Cardiac fibroblast (primary cell): ENCODE measurements at regions not wholly inside any gene's neighbourhood (a gene's known extent, or its start where the extent isn't known, plus 50 kb on each side); places are given as distances from the start of the nearest gene placed in this dataset.

Experiments
- DNase-seq, 2 donors: peaks; one replicate each; pipeline versions ENCODE4 v3.0.0 to v3.0.0-alpha.2; 2010; ENCODE audit warnings: low read depth in 2 of 2
- H3K4me3 ChIP-seq, 2 donors: replicated peaks in 1 of 2; 1 replicate in 1 of 2; 2 replicates in 1 of 2; pipeline ENCODE4 v1.5.1; 2011; ENCODE audit warnings: low read depth in 2 of 2, low read length in 2 of 2, mild to moderate bottlenecking in 2 of 2, moderate library complexity in 1 of 2
- TF ChIP-seq, protein P1 (sequence below): IDR thresholded peaks from one replicate; pipeline ENCODE4 v1.5.1; 2011; ENCODE audit warnings: low read depth, mild to moderate bottlenecking, low read length, inconsistent platforms

DNA sequence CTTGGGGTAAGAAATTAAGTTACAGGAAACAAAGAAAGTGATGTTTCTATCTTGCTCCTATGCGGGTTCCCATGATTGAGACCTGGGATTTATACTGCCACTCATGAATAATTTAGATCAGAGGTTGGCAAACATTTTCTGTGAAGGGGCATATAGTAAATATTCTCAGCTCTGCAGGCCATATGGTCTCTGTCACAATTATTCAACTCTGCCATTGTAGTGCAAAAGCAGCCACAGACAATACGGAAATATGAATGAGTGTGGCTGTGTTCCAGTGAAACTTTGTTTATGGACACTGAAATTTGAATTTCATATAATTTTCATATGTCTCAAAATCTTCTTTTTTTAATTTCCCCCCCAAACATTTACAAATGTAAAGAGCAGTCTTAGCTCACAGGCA, 127.2 kb downstream of the FOXD2 start:
- TF ChIP-seq, protein P1, sequence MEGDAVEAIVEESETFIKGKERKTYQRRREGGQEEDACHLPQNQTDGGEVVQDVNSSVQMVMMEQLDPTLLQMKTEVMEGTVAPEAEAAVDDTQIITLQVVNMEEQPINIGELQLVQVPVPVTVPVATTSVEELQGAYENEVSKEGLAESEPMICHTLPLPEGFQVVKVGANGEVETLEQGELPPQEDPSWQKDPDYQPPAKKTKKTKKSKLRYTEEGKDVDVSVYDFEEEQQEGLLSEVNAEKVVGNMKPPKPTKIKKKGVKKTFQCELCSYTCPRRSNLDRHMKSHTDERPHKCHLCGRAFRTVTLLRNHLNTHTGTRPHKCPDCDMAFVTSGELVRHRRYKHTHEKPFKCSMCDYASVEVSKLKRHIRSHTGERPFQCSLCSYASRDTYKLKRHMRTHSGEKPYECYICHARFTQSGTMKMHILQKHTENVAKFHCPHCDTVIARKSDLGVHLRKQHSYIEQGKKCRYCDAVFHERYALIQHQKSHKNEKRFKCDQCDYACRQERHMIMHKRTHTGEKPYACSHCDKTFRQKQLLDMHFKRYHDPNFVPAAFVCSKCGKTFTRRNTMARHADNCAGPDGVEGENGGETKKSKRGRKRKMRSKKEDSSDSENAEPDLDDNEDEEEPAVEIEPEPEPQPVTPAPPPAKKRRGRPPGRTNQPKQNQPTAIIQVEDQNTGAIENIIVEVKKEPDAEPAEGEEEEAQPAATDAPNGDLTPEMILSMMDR = no peak
- no peak for DNase-seq
- no peak overlapping the region for H3K4me3 ChIP-seq

DNA sequence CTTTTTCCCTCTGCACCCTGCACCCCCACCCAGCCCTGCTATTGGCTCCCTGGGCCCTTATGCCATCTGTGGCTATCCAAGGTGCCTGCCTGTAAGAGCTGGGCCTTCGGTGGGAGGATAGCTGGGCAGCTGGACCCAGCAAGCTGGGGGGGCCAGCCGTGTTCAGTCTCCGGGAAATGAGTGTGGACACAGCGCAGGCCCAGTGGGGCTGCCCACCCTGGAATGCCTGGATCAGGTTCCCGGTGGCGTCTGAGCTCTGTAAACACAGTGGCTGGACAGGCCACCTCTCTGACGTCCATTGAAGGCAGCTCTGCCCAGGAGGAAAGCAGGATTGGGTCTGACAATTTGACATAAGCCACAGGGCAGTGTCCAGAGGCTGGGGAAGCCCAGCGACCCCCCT, 127.8 kb downstream of the FOXD2 start:
- no peak overlapping the region for H3K4me3 ChIP-seq
- TF ChIP-seq, protein P1 = no peak
- no peak for DNase-seq

DNA sequence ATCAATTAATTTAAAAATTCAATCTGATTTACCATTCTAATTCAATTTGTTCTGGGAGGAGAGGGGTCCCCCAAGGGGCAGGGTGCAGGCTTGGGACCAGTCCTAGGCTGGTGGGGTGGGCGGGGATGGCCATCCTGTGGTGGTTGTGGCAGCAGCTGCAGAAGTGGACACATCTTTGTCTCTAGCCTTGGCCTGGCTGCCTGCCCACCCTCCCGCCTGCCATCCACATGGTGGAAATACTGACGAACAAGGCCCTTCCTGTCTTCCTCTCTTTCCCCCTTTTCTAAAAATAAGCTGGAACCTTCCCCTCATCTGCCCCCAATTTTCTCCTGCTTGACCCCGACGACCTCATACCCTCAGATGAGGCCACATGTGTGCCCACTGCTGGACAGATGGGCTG, 130.9 kb downstream of the FOXD2 start:
- no peak for DNase-seq
- no peak overlapping the region for H3K4me3 ChIP-seq
- TF ChIP-seq, protein P1 = no peak

DNA sequence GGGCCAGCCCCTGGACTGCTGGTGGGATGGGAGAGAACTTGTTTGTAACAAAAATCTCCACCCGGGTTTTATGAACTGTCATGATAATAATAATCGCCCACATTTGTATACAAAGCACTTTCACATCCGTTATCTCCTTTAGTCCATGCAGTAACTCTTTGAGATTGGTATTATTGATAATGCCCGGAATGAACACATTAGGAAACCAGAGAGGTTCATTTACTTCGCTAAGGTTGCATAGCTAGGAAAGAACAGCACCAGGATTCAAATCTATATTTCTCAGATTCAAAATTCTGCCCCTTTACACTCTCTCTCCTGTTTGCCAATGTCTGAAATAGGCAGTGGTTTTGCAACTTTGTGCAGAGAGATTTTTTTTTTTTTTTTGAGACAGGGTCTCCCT, 131.4 kb downstream of the FOXD2 start:
- no peak for DNase-seq
- TF ChIP-seq, protein P1 = no peak
- no peak overlapping the region for H3K4me3 ChIP-seq

DNA sequence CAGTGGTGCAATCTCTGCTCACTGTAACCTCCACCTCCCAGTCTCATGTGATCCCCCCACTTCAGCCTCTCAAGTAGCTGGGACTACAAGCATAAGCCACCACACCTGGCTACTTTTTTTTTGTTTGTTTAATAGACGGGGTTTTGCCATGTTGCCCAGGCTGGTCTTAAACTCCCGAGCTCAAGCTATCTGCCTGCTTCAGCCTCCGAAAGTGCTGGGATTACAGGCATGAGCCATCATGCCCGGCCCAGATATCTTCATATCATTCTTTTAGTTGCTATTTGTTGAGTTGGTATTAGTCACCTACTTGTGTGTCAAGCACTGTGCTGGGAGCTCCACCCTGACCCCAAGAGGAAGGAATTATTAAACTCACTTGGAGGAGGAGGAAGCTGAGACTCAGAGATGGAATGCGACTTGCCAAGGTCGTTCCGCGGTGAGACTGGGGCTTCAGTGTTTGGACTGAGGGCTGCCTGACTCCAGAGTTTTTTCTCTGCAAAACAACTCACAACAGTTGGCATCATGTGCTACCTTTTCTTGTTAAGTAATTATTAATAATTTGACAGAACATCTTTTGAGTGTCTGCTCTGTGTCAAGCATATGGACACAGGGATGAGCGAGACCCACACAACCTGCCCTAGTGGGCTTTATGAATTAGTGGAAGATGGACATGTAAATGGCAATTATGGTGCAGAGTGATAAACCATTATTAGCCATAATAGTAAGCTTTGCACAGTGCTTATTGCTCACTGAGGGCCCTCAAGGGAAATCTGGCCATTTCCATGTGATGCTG, 132.0 kb downstream of the FOXD2 start:
- no peak overlapping the region for H3K4me3 ChIP-seq
- TF ChIP-seq, protein P1 = peak; percentile 31
- DNase-seq = peak; percentile 76 to 87

DNA sequence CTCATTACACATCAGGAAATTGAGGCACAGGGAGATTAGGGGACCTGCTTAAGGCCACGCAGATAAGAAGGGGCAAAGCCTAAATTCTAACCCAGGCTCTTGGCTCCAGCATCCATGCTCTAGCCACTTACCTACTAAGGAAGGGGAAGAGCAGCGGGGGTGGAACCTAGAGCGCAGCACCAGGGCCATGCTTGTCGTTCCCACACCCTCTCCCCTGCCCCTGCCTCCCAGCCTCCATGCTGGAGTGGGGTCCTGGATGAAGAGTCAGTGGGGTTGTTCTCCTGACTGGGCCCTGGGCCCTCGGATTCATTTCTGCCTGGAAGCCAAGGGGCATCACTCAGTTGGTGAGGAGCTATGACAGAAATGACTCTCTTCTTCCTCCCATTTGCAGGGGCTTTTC, 133.3 kb downstream of the FOXD2 start:
- no peak for DNase-seq
- TF ChIP-seq, protein P1 = no peak
- no peak overlapping the region for H3K4me3 ChIP-seq

DNA sequence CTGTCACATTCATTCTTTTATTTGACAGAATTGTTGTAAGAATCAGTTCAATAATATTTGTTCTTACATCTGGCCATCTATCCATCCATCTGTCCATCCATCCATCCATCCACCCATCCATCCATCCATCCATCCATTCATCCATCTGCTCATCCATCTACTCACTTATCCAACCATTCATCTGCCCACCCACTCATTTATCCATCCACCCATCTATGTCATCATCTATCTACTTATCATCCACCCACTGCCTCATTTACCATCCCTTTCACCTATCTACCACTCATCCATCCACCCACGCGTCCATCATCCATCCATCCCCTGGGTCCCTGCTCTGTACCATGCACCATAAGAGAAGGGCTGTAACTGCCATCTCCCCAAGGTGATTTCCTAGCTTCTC, 134.1 kb downstream of the FOXD2 start:
- no peak for DNase-seq
- TF ChIP-seq, protein P1 = no peak
- no peak overlapping the region for H3K4me3 ChIP-seq
